GM19395 (cell line): ENCODE measurements at regions not wholly inside any gene's neighbourhood (a gene's known extent, or its start where the extent isn't known, plus 50 kb on each side); places are given as distances from the start of the nearest gene placed in this dataset.
"Not testable (repeated sequence)": the region's sequence is repeated elsewhere in the genome, so short reads cannot be mapped to it uniquely, and the experiment has no call there.

Experiments used
- ATAC-seq: cut with Tn5 transposase; IDR thresholded peaks from one replicate; pipeline ENCODE4 v1.9.1; 2021; ENCODE audit warnings: mild to moderate bottlenecking, moderate library complexity; ENCODE audit not compliant: unreplicated experiment

GRCh38 chr18:2186967-2187366 is 384.3 kb downstream of the METTL4 start:
- ATAC-seq = no peak

GRCh38 chr18:2188258-2188657 is 383.0 kb downstream of the METTL4 start:
- ATAC-seq = no peak

GRCh38 chr18:2191180-2191790 is 380.0 kb downstream of the METTL4 start:
- no peak for ATAC-seq

GRCh38 chr18:2192562-2192961 is 378.7 kb downstream of the METTL4 start:
- no peak for ATAC-seq

GRCh38 chr18:2197946-2198345 is 373.4 kb downstream of the METTL4 start:
- ATAC-seq = no peak

GRCh38 chr18:2199060-2199459 is 372.2 kb downstream of the METTL4 start:
- no peak for ATAC-seq

- ATAC-seq = no peak
These were observed 370.2 kb downstream of the METTL4 start for GRCh38 chr18:2201036-2201600.

GRCh38 chr18:2204736-2205135 is 366.6 kb downstream of the METTL4 start:
- ATAC-seq = no peak

GRCh38 chr18:2207294-2207693 is 364.0 kb downstream of the METTL4 start:
- no peak for ATAC-seq

- no peak for ATAC-seq
These were observed 358.6 kb downstream of the METTL4 start for GRCh38 chr18:2212598-2213205.

GRCh38 chr18:2213905-2214304 is 357.4 kb downstream of the METTL4 start:
- no peak for ATAC-seq

GRCh38 chr18:2217356-2217755 is 353.9 kb downstream of the METTL4 start:
- no peak for ATAC-seq

- ATAC-seq = no peak
These were observed 353.2 kb downstream of the METTL4 start for GRCh38 chr18:2218101-2218500.

- no peak for ATAC-seq
These were observed 351.6 kb downstream of the METTL4 start for GRCh38 chr18:2219706-2220105.

- no peak for ATAC-seq
These were observed 348.8 kb downstream of the METTL4 start for GRCh38 chr18:2222270-2223185.

- no peak for ATAC-seq
These were observed 347.9 kb downstream of the METTL4 start for GRCh38 chr18:2223449-2223848.

- no peak for ATAC-seq
These were observed 347.5 kb downstream of the METTL4 start for GRCh38 chr18:2223849-2224248.

GRCh38 chr18:2236232-2236631 is 335.1 kb downstream of the METTL4 start:
- ATAC-seq = no peak

GRCh38 chr18:2237706-2238105 is 333.6 kb downstream of the METTL4 start:
- ATAC-seq = no peak

- no peak for ATAC-seq
These were observed 331.0 kb downstream of the METTL4 start for GRCh38 chr18:2240311-2240705.

GRCh38 chr18:2244641-2245040 is 326.7 kb downstream of the METTL4 start:
- no peak for ATAC-seq

GRCh38 chr18:2247101-2247500 is 324.2 kb downstream of the METTL4 start:
- ATAC-seq = not testable (repeated sequence)
